GM18505 (cell line): ENCODE measurements at regions not wholly inside any gene's neighbourhood (a gene's known extent, or its start where the extent isn't known, plus 50 kb on each side); places are given as distances from the start of the nearest gene placed in this dataset.
"Not testable (repeated sequence)": the region's sequence is repeated elsewhere in the genome, so short reads cannot be mapped to it uniquely, and the experiment has no call there.

ENCODE experiments used
- ATAC-seq: cut with Tn5 transposase; IDR thresholded peaks from one replicate; pipeline ENCODE4 v1.9.1; 2021; ENCODE audit not compliant: unreplicated experiment

GRCh38 chr13:52565324-52565723 is 76.9 kb upstream of the HNRNPA1L2 start:
- peak; percentile 90 for ATAC-seq

- ATAC-seq = not testable (repeated sequence)
These were observed 72.2 kb upstream of the HNRNPA1L2 start for GRCh38 chr13:52569904-52570602.

DNA sequence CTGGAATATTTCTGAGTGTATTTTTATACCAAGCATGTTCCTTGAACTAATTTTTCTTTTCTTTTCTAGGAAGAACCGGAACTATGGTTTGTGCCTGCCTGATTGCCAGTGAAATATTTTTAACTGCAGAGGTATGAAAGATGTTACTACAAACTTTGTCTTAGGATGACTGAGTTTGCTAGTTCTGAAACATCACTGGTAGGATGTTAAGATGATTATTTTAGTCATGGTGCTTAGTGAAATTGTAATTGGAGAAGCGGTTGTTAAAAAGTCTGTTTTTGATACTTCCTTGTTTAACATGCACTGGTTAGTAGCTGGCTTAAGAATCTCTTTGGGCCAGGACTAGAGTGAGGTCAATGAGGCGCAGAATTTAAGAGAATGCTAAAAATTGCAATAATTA is 71.1 kb upstream of the HNRNPA1L2 start:
- ATAC-seq = not testable (repeated sequence)

DNA sequence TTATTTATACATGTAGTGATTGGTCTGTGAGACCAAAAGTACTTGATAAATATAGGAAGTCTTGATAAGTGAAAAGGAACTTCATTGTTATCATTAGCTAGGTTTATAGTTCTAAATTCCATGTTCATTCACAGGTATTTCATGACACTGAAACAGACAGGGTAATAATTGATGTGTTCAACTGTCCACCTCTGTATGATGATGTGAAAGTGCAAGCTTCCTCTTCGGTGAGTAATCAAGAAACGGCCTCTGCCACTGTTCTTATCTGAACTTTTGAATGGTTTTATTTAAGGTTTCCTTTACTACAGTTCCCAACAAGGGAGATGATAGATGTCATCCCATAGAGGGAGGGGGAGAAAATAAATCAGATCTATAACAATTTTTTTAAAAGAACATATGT is 59.3 kb upstream of the HNRNPA1L2 start:
- ATAC-seq = peak; percentile 94
